ENCODE measurements at regions not wholly inside any gene's neighbourhood (a gene's known extent, or its start where the extent isn't known, plus 50 kb on each side); places are given as distances from the start of the nearest gene placed in this dataset.

DNA sequence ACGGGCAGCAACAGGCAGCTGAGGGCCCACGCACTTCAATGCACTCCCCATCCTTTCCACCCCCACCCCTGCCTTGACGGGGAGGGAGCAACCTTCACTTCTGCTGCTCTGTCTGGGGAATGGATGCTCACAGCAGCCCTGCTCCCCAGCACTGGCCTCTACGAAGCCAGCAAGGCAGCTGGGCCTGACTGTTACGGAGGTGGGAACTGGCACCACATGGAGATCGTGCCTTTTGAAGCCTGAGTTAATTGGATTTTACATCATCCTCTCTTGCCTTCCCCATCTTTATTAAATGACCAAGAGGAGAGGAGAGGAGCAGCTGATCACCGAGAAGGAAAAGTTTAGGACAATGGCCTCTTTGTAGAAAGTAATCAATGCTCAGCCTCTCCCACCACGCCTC lies 187.0 kb upstream of the RPL38 start:
- TF ChIP-seq CTCF (IDR thresholded peaks at IDR 0.05; ENCODE audit: low read length) = no peak
- no peak for TF ChIP-seq EZH2 (optimal IDR thresholded peaks at IDR 0.05; ENCODE audit: low read depth, low read length)
- no peak for TF ChIP-seq EZH2phosphoT487 (IDR thresholded peaks at IDR 0.05; ENCODE audit: low read length)

Measured in MM.1S (cell line).